SU-DHL-6 (cell line): ENCODE measurements at regions not wholly inside any gene's neighbourhood (a gene's known extent, or its start where the extent isn't known, plus 50 kb on each side); places are given as distances from the start of the nearest gene placed in this dataset.

Source experiments
- H2AFZ ChIP-seq: fragments of 200-600 bp; sonication (generic); 2 replicates; pipeline ENCODE4 v1.6.1; 2014; ENCODE audit warnings: low read depth, mild to moderate bottlenecking, moderate library complexity, mixed read lengths, antibody characterized with exemption, low read length; ENCODE audit not compliant: severe bottlenecking
- H3F3A ChIP-seq: fragments of 200-600 bp; shearing (Covaris generic); 2 replicates; pipeline ENCODE4 v1.6.0; 2016; ENCODE audit warnings: antibody characterized with exemption, mild to moderate bottlenecking; ENCODE audit not compliant: insufficient read depth
- H3K27ac ChIP-seq: fragments of 200-600 bp; sonication (generic); 2 replicates; pipeline ENCODE4 v1.5.1; 2016; ENCODE audit warnings: low read depth, mild to moderate bottlenecking, low read length, moderate library complexity, mixed read lengths
- H3K27me3 ChIP-seq: fragments of 200-600 bp; sonication (generic), shearing (Covaris generic); 2 replicates; pipeline ENCODE4 v1.6.0; 2014; ENCODE audit warnings: mild to moderate bottlenecking, low read length
- H3K36me3 ChIP-seq: fragments of 200-600 bp; sonication (generic); 2 replicates; pipeline ENCODE4 v1.6.1; 2014; ENCODE audit warnings: mild to moderate bottlenecking, low read length, mixed read lengths
- H3K4me2 ChIP-seq: fragments of 300-600, 200-600 bp; shearing (Covaris generic), sonication (generic); 2 replicates; pipeline ENCODE4 v1.6.0; 2014; ENCODE audit warnings: low read length, low read depth, mild to moderate bottlenecking; ENCODE audit not compliant: poor library complexity, severe bottlenecking
- H3K4me3 ChIP-seq: fragments of 200-600 bp; sonication (generic); 2 replicates; pipeline ENCODE4 v1.5.1; 2014; ENCODE audit warnings: antibody characterized with exemption, low read length, mild to moderate bottlenecking, mixed read lengths; ENCODE audit not compliant: insufficient read depth, poor library complexity, severe bottlenecking
- H3K79me2 ChIP-seq: fragments of 200-600 bp; sonication (generic); 2 replicates; pipeline ENCODE4 v1.6.1; 2014; ENCODE audit warnings: mild to moderate bottlenecking, low read length, moderate library complexity; ENCODE audit not compliant: insufficient read depth
- H3K9ac ChIP-seq: fragments of 200-600 bp; sonication (generic); 2 replicates; pipeline ENCODE4 v1.7.0; 2014; ENCODE audit warnings: mild to moderate bottlenecking, low read length
- H3K9me2 ChIP-seq: fragments of 200-600 bp; sonication (generic); replicated peaks from 2 replicates; pipeline ENCODE4 v1.6.1; 2014; ENCODE audit warnings: low read length; ENCODE audit not compliant: insufficient read depth
- H3K9me3 ChIP-seq: fragments of 200-600 bp; sonication (generic); 2 replicates; pipeline ENCODE4 v1.6.1; 2014; ENCODE audit warnings: low read length, mixed read lengths; ENCODE audit not compliant: insufficient read depth
- H4K20me1 ChIP-seq: fragments of 200-600 bp; sonication (generic); 2 replicates; pipeline ENCODE4 v1.6.1; 2014; ENCODE audit warnings: low read depth, mild to moderate bottlenecking, antibody characterized with exemption, low read length, moderate library complexity, mixed read lengths
- CTCF ChIP-seq: fragments of 200-600 bp; sonication (generic); IDR thresholded peaks from one replicate; pipeline ENCODE4 v1.5.1; 2017; ENCODE audit warnings: antibody characterized with exemption, mild to moderate bottlenecking, low read length, moderate library complexity; ENCODE audit not compliant: insufficient read depth, poor library complexity, severe bottlenecking
- EZH2phosphoT487 ChIP-seq: fragments of 200-600 bp; sonication (generic), shearing (Covaris generic); conservative IDR thresholded peaks from 2 replicates; pipeline ENCODE4 v1.6.1; 2018; ENCODE audit warnings: mild to moderate bottlenecking, antibody characterized with exemption, low read length, moderate library complexity, mixed read lengths

DNA sequence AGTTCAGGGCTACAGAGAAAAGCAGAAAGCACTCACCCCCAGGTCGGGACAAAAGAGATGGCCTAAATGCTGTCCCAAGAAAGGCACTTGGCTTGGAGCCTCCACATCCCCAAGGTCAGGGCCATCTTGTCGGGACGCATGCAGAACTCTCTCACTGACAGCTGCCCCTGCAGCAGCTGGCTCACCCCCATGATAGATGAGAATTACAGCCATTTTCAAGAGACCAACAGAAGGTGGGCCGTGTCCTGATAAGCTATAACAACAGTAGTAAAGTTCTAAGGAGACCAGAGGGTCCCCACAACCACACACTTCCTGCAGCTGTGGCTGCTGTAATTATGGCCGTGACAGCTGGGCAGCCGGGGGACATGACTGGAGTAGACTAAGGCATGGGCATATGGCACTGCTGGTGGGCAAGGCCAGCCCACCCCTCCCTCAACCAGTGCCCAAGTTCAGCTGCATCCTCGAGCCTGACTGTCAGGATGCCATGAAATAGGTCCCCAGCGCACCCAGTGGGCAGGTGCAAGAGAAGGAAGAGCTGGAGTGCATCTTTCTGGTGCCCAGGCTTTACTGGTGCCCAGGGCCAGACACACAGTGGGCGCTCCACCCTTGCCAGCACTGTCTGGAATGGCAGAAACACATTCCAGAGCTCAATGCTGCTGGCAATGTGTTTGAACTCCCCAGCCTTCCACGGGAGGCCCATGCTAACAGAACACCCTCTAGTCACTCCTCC, 436.7 kb upstream of the ZNF507 start:
- no peak overlapping the region for H3K27ac ChIP-seq
- H3F3A ChIP-seq, result no peaks in the 10 kb centered on the region
- H2AFZ ChIP-seq, result no peak overlapping the region
- H3K4me2 ChIP-seq, result no peak overlapping the region
- no peaks in the 10 kb centered on the region for H3K9me2 ChIP-seq
- TF ChIP-seq EZH2phosphoT487 (no peak), CTCF (no peak)
- no peaks in the 10 kb centered on the region for H3K27me3 ChIP-seq
- H3K9me3 ChIP-seq, result no peaks in the 10 kb centered on the region
- H3K36me3 ChIP-seq, result no peaks in the 10 kb centered on the region
- H4K20me1 ChIP-seq, result no peaks in the 10 kb centered on the region
- no peak overlapping the region for H3K4me3 ChIP-seq
- H3K9ac ChIP-seq, result no peak overlapping the region
- H3K79me2 ChIP-seq, result no peaks in the 10 kb centered on the region

GRCh38 chr19:31910224-31910623, 435.2 kb upstream of the ZNF507 start:
- Histone ChIP-seq H3K4me3 (no peak overlapping the region), H3K79me2 (no peaks in the 10 kb centered on the region), H3K27me3 (no peaks in the 10 kb centered on the region), H3K4me2 (no peak overlapping the region), H3K27ac (no peak overlapping the region), H3K9me2 (no peaks in the 10 kb centered on the region), H2AFZ (no peak overlapping the region), H3K9me3 (no peaks in the 10 kb centered on the region), H3K9ac (no peak overlapping the region), H4K20me1 (no peaks in the 10 kb centered on the region), H3F3A (no peaks in the 10 kb centered on the region), H3K36me3 (no peaks in the 10 kb centered on the region)
- TF ChIP-seq CTCF (no peak), EZH2phosphoT487 (no peak)

DNA sequence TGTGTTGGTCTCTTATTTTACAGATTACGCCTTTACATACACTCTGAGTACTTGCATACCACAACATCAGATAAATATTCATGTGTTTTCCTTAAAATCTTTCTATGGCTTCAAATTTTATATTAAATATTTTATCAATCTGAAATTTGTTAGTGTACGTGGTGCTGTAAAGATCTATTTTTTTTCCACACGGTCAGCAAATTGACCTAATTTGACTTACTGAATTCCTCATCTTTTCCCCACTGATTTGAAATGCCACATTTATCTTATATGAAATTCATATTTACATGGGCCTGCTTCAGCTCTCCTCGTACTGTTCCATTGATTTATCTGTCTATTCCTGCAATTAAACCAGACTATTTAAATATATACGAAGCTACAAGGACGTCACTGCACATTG, 433.8 kb upstream of the ZNF507 start:
- no peak overlapping the region for H2AFZ ChIP-seq
- H3K36me3 ChIP-seq, result no peaks in the 10 kb centered on the region
- TF ChIP-seq EZH2phosphoT487, result no peak
- TF ChIP-seq CTCF, result no peak
- H3K27me3 ChIP-seq, result no peaks in the 10 kb centered on the region
- H3K27ac ChIP-seq, result no peak overlapping the region
- no peak overlapping the region for H3K4me3 ChIP-seq
- H3F3A ChIP-seq, result no peaks in the 10 kb centered on the region
- H3K79me2 ChIP-seq, result no peaks in the 10 kb centered on the region
- H3K9ac ChIP-seq, result no peak overlapping the region
- no peaks in the 10 kb centered on the region for H3K9me3 ChIP-seq
- no peaks in the 10 kb centered on the region for H4K20me1 ChIP-seq
- no peak overlapping the region for H3K4me2 ChIP-seq
- no peaks in the 10 kb centered on the region for H3K9me2 ChIP-seq
